Heart right ventricle (tissue), 16 donors: ENCODE measurements at regions not wholly inside any gene's neighbourhood (a gene's known extent, or its start where the extent isn't known, plus 50 kb on each side); places are given as distances from the start of the nearest gene placed in this dataset.

ENCODE experiments used
- ATAC-seq, 8 donors: fragments of 200-7000 bp; cut with Tn5 transposase; one replicate each; pipeline ENCODE4 v1.9.1; 2020; ENCODE audit warnings: mild to moderate bottlenecking in 8 of 8, moderate library complexity in 8 of 8, moderate number of reproducible peaks in 1 of 8
- DNase-seq, 2 donors: peaks; one replicate each; pipeline ENCODE4 v3.0.0-alpha.2; 2020
- H3K27ac ChIP-seq, 10 donors: fragments of 200-600 bp; sonication (generic) in 2 of 10; one replicate each; pipeline versions ENCODE4 v1.5.0 to v1.8.0; 2020 to 2022; ENCODE audit warnings: mild to moderate bottlenecking in 3 of 10
- H3K27me3 ChIP-seq, 7 donors: fragments of 200-600 bp; one replicate each; pipeline ENCODE4 v1.8.0; 2021 to 2022; ENCODE audit warnings: mild to moderate bottlenecking in 2 of 7
- H3K36me3 ChIP-seq, 9 donors: fragments of 200-600 bp; sonication (generic) in 1 of 9; one replicate each; pipeline versions ENCODE4 v1.5.0 to v1.8.0; 2020 to 2022; ENCODE audit warnings: mild to moderate bottlenecking in 2 of 9
- H3K4me1 ChIP-seq, 9 donors: fragments of 200-600 bp; sonication (generic) in 1 of 9; one replicate each; pipeline versions ENCODE4 v1.5.0 to v1.8.0; 2020 to 2022; ENCODE audit warnings: mild to moderate bottlenecking in 4 of 9
- H3K4me3 ChIP-seq, 10 donors: fragments of 200-600 bp; sonication (generic) in 2 of 10; one replicate each; pipeline versions ENCODE4 v1.5.0 to v1.8.0; 2020 to 2022; ENCODE audit warnings: mild to moderate bottlenecking in 7 of 10, moderate library complexity in 2 of 10
- H3K9me3 ChIP-seq, 11 donors: fragments of 200-600 bp in 10 of 11; sonication (generic) in 2 of 11; one replicate each; pipeline versions ENCODE4 v1.5.0 to v1.8.0; 2013 to 2022; ENCODE audit warnings: mild to moderate bottlenecking in 2 of 11, control low read depth in 1 of 11, moderate library complexity in 1 of 11
- CTCF ChIP-seq, 9 donors: fragments of 200-600 bp; sonication (generic) in 2 of 9; IDR thresholded peaks; one replicate each; pipeline versions ENCODE4 v1.5.0 to v1.8.0; 2021 to 2022; ENCODE audit warnings: antibody characterized with exemption in 9 of 9, mild to moderate bottlenecking in 5 of 9, moderate library complexity in 1 of 9
- WGBS, 2 donors: extraction: QIAGEN DNeasy Blood & Tissue Kit; methylation state at CpG; one replicate each; pipeline ENCODE4 v1.1.7; 2013; ENCODE audit warnings: inconsistent platforms in 1 of 2; 5-methylcytosine and 5-hydroxymethylcytosine counted together
- intact Hi-C, 10 donors: fragments of 100-400 bp; cut with DNase I; formaldehyde crosslinking; loops; one replicate each; pipeline versions ENCODE4 v1.11.1 to v1.14.2; 2022
- donor health status: Arrhythmogenic right ventricular cardiomyopathy.
- donor health status: ischemic (EF 13 %, LVEDD 7.1; RV severe dilation, severe dysfunction).
- donor health status: healthy with polysubstance abuse.
- donor health status: DM: no; HTN: yes; CAD: no.
- donor health status: DM: no; HTN: no; CAD: no.
- donor health status: ischemic (EF 25% LVEDD 6.9; RV normal size, moderate dysfunction).
- donor health status: ischemic (EF 25% LVEDD 5.7; RV mildly dilated, moderate dysfunction).
- donor health status: healthy.
- donor health status: DM: yes; HTN: yes; CAD: no.
- donor health status: Ischemic cardiomyopathy.
- donor health status: ischemic (EF 35%, LVEDD 5.7; RV mildly dilated, moderate dysfunction).
- donor health status: nonischemic (EF 11% LVEDD 7.7; RV severe dilation, severe dysfunction).
- donor health status: DM: yes; HTN: yes; CAD: no.
- donor health status: PGD.
- donor health status: ischemic (EF 29% LVEDD 5.4; RV normal size, mild dysfunction).
- donor health status: nonischemic (EF 23%, LVEDD 6.1; RV moderate dilation, normal function).

DNA sequence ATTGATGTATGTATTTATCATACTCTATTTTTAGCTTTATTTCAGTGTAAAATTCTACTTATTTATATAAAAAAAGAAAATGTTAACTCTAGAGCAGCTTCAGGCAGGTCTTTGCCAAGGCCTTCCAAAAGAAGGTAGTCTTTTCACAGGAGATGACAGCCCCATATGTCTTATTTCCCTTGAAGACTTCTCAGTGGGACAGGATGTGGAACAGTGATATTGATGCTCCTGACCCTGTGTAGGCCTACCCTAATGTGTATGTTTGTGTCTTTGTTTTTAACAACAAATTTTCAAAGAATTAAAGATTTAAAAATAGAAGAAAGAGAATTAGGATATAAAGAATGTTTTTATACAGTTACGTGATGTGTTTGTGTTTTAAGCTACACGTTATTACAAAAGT is 1593.6 kb downstream of the AMY1C start:
- 90 to 93% methylated on average over 2 of the region's 2 CpGs for WGBS, 2 donors
- no peaks in the 10 kb centered on the region for H3K4me1 ChIP-seq
- ATAC-seq (no peak), DNase-seq (no peak)
- no peaks in the 10 kb centered on the region for H3K27me3 ChIP-seq
- intact Hi-C loops: no loop called here
- no peaks in the 10 kb centered on the region for H3K36me3 ChIP-seq
- H3K27ac ChIP-seq: no peak overlapping the region
- no peak overlapping the region for H3K4me3 ChIP-seq
- no peak for TF ChIP-seq CTCF (IDR thresholded peaks at IDR 0.05)
- H3K9me3 ChIP-seq: peaks cover 0 to 22% (median 4%) of the 10 kb centered on the region in 11 donors

DNA sequence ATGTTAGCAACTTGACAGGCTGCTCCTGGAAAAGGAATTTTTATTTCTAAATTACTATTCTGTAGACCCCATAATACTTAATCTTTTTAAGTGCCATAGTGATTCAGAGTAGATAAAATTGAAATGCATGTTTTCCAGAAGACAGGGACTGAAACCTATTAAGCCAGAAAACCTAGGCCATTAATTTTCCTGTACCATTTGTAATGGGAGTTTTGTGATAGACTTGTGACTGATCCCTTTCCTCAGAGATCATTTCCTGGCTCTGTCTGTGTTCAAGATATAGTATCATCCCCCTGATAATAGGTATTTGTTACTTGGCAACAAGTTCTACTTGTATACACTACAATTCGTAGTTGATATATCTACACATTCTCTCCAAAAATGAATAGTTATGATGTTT is 1609.8 kb downstream of the AMY1C start:
- 37 to 45% methylated on average over 1 of the region's 1 CpG for WGBS, 2 donors
- Histone ChIP-seq H3K4me3 (no peak overlapping the region), H3K9me3 (peaks cover 0 to 7% (median 0%) of the 10 kb centered on the region in 11 donors), H3K27ac (no peak overlapping the region), H3K27me3 (no peaks in the 10 kb centered on the region), H3K4me1 (no peaks in the 10 kb centered on the region), H3K36me3 (no peaks in the 10 kb centered on the region)
- intact Hi-C loops: no loop called here
- ATAC-seq (no peak), DNase-seq (no peak)
- no peak for TF ChIP-seq CTCF (IDR thresholded peaks at IDR 0.05)

- no peak for DNase-seq
- Histone ChIP-seq H3K27me3 (no peaks in the 10 kb centered on the region), H3K36me3 (no peaks in the 10 kb centered on the region), H3K4me3 (no peak overlapping the region), H3K9me3 (peaks cover 0 to 7% (median 0%) of the 10 kb centered on the region in 11 donors), H3K4me1 (no peaks in the 10 kb centered on the region), H3K27ac (no peak overlapping the region)
- no peak for TF ChIP-seq CTCF (IDR thresholded peaks at IDR 0.05)
- 77 to 94% methylated on average over 1 of the region's 1 CpG for WGBS, 2 donors
- no peak for ATAC-seq
- intact Hi-C loops: no loop called here
These were observed 1612.7 kb downstream of the AMY1C start for GRCh38 chr1:105362438-105362837.

- intact Hi-C loops: no loop called here
- Histone ChIP-seq H3K27me3 (no peaks in the 10 kb centered on the region), H3K4me3 (no peak overlapping the region), H3K36me3 (no peaks in the 10 kb centered on the region), H3K4me1 (no peaks in the 10 kb centered on the region), H3K9me3 (peaks cover 0 to 7% (median 0%) of the 10 kb centered on the region in 11 donors), H3K27ac (no peak overlapping the region)
- ATAC-seq (no peak), DNase-seq (no peak)
- no peak for TF ChIP-seq CTCF (IDR thresholded peaks at IDR 0.05)
- WGBS, 2 donors: 74 to 77% methylated on average over 4 of the region's 4 CpGs
These were observed 1618.7 kb downstream of the AMY1C start for GRCh38 chr1:105368446-105368845.

- TF ChIP-seq CTCF (IDR thresholded peaks at IDR 0.05): no peak
- no peaks in the 10 kb centered on the region for H3K27me3 ChIP-seq
- ATAC-seq: no peak
- H3K27ac ChIP-seq: no peak overlapping the region
- intact Hi-C loops: no loop called here
- H3K4me1 ChIP-seq: no peaks in the 10 kb centered on the region
- no peaks in the 10 kb centered on the region for H3K36me3 ChIP-seq
- peaks cover 0 to 34% (median 7%) of the 10 kb centered on the region in 11 donors for H3K9me3 ChIP-seq
- DNase-seq: no peak
- 50 to 61% methylated on average over 1 of the region's 1 CpG for WGBS, 2 donors
- no peak overlapping the region for H3K4me3 ChIP-seq
These were observed 1624.0 kb downstream of the AMY1C start for GRCh38 chr1:105373681-105374080.
